ENCODE measurements at regions not wholly inside any gene's neighbourhood (a gene's known extent, or its start where the extent isn't known, plus 50 kb on each side); places are given as distances from the start of the nearest gene placed in this dataset.

- no peak for DNase-seq
Measured at GRCh38 chr6:71126506-71126905, 162.1 kb upstream of the OGFRL1 start.

- no peak for DNase-seq
Measured at GRCh38 chr6:71127374-71127773, 161.2 kb upstream of the OGFRL1 start.

DNA sequence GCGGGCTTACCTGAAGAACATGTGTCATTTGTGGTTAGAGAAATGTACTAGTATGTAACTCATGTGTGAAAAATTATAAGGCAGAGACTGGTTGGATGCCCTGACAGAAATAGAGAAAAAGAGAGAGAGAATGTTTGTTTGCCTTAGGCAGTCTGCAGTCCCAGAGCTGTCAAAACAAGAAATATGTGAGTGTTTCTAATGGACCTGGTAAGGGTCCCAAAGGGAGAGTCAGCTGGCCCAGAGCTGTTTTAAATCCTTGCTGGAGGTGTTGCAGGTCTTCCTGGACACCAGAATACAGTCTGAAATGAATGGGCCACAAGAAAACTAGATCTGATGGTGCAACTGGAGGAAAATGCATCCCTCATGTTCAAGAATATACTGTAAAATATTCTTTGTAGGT is 158.3 kb upstream of the OGFRL1 start:
- DNase-seq = no peak

DNA sequence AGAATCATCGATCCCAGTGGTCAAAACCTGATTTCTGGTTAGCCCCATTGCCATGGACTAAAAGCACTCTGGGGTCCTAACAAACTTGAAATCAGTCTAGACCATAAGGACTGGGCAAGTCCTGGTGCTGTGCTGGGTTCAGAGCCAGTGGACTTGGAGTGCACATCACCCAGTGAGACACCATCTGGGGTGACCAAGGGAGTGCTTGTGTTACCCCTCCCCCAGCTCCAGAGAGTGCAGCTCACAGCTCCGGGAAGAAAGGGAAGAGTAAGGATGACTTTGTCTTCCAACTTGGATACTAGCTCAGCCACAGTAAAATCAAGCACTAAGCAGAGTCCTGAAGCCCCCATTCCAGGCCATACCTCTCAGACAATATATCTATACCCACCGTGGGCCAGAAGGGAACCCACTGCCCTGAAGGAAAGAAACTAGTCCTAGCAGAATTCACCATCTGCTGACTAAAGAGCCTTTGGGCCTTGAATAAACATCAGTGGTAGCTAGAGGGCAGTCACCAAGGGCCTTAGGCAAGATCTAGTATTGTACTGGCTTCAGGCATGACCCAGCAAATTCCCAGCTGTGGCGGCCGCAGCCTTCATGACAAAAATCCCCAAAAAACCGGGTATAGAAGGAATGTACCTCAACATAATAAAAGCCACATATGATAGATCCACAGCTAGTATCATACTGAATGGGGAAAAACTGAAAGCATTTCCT is 153.5 kb upstream of the OGFRL1 start:
- DNase-seq = no peak

- DNase-seq = no peak
Measured at GRCh38 chr6:71137973-71138372, 150.6 kb upstream of the OGFRL1 start.

- DNase-seq = no peak
Measured at GRCh38 chr6:71138376-71138775, 150.2 kb upstream of the OGFRL1 start.

DNA sequence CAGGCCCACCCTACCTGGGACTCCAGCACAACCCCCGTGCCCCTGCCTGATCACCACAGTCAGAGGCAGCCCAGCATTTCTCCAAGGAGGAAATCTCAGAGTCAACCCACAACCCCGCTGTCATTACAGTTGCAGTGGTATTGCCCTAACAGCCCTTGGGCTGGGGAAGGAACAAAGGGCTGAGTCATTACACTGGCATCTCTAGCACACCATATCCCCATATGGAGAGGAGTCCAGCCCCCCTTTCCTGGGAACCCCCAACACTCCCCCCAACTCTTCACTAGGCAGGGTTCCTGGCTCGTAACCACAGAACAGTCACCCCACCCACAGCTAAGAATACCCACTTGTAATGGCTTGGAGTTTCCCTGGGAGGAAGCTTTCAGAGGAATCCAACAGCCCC is 149.4 kb upstream of the OGFRL1 start:
- no peak for DNase-seq

- no peak for DNase-seq
Measured at GRCh38 chr6:71153755-71154325, 134.8 kb upstream of the OGFRL1 start.

DNA sequence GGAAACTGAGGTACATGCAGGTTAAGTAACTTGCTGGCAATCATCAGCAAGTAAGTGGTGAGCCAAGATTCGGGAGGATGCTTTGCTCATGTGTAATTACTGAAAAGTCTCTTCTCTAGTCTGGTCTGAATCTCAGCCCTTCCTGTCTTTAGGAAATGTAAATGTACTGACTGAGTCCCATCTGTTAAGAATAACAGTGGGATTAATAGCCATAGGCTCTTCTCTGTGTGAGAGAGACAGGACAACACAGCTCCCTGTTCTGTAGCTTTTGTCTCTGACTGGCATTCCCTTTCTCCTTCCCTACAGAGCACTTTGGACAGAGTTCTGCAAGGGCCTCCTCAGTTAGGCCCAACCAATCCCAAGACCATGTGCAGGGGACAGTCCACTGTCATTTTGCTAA is 131.3 kb upstream of the OGFRL1 start:
- no peak for DNase-seq

- no peak for DNase-seq
Measured at GRCh38 chr6:71164890-71165289, 123.7 kb upstream of the OGFRL1 start.

DNA sequence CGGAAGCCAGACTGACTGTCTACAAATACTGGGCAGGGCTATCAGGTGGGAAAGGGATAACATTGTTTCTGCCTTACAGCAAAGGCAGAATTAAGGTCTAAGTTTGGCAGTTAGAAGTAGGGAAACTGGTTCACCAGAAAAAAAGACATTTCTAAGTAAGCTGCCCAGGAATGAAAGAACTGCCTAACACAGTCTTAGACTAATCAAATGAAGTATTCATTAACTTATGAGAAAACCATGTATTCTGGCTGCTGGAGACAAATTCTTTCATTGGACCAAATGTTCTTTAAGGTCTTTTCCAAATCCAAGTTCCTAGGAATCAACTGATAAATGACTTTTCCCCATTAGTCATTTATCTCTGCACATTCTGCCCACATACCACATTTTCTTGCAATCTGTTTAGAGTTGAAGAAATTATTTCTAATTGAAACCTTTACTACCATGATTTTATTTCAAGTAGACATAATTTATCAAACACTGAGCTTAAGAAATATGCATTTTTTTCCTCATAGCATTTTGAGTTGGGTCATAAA is 120.3 kb upstream of the OGFRL1 start:
- no peak for DNase-seq

DNA sequence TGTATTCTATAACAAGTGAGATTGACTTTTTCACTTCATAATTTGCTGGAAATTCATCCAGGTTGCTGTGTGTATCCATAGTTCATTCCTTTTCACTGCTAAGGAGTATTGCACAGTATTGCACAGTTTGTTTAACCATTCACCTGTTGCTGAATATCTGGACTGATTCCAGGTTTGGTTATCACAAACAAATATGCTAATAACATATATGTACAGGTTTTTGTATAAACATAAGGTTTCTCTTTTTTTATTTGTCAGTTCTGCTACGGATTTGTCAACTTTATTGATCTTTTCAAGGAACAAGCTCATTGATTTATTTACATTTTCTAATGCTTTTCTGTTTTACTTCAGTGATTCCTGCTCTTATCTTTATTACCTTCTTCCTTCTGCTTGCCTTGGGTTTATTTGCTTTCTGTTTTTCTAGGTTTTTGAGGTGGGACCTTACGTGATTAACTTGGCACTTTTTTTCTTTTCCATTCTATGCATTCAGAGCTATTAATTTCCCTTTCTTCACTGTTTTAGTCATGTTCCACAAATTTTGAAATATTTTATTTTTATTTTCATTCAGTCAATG is 117.0 kb upstream of the OGFRL1 start:
- DNase-seq = no peak

- no peak for DNase-seq
Measured at GRCh38 chr6:71179249-71179885, 109.2 kb upstream of the OGFRL1 start.

DNA sequence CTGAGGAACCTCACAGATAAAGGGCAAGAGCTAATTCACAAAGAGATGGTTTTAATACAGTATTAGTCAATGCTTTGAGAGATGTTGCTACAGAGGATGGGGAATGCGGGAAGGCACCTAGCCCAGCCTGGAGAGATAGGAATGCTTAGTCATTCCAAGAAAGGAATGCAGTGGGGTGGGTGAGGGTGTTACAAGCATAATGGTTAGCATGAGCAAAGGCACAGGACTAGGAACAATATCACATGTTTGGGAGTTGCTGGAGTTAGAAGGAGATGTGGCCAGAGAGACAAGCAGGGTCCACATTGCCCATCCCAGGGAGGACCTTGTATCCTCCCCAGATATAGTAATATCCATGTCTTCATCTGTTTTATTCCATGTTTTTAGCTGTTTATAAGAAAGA is 107.0 kb upstream of the OGFRL1 start:
- no peak for DNase-seq

DNA sequence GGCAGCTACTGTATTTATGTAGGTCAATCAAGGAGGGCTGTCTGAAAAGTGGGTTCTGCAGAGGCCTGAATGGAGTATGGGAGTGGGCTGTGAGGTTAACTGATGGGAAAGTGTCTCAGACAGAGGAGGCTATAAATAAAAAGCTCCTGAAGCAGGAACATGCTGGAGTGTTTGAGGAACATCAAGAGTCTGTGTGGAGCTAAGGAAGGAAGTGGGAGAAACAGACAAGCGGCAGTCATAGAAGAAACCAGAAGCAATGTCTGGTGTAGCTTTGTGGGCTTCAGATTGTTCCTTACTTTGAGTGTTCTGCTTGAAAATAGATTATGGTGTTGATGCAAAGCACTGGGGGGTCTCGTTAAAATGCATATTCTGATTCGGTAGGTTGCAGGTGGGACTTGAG is 101.5 kb upstream of the OGFRL1 start:
- no peak for DNase-seq

DNA sequence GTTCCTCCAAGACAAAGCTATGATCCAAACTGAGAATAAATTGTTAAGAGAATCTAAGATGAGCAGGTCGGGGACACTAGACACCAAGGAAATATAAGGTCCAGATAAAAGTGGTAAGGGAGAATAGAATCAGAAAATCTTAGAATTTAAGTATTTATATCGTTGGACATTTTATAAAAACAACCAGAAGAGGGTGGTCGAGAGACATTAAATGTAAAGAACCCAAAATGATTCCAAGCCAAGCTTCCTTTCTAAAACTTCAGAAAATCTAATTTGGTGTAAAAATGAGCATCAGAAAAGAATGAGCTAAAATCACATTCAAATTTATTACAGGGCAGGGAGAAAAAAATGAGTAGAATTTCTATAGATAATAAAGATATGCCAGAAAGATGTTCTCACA is 97.8 kb upstream of the OGFRL1 start:
- DNase-seq = peak in 1 of 2 donors; percentile 21

- no peak for DNase-seq
Measured at GRCh38 chr6:71194724-71195123, 93.9 kb upstream of the OGFRL1 start.

DNA sequence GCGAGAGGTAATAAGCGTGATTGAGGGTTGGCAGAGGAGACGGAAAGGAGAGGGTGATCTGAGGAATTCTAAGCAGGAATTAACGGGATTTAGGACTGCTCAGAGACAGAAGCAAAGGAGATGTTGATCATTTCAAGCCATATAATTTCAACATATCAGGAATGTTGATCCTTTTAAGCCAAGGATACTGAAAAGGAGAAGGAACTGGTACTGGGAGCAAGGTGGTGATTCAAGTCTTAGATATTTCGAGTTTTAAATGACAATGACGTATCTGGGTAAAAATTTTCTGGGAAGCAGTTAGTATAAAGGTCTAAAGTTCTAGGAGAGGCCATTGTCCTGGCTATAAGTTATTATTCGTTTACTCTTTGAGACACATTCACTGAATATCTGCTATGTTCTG is 91.3 kb upstream of the OGFRL1 start:
- DNase-seq = no peak

- no peak for DNase-seq
Measured at GRCh38 chr6:71197780-71198179, 90.8 kb upstream of the OGFRL1 start.

DNA sequence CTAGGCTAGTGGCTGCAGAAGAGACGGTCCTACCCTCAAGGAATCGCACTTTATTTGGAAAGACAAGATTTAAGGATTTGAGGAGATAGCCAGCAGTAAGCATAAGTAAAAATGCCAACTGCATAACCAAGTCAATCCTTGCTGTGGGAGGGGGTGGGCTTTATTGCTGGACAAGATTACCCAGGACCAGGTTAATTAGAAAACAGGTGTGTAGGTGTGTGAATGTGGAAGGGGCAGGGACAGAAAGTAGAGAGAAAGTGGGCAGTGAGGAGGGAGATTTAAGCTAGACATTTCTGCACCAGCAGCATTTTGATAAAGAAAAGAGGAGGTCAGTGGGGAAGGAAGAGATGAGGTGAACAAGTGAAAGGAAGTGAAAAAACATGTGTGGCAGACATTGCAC is 89.7 kb upstream of the OGFRL1 start:
- no peak for DNase-seq

- DNase-seq = no peak
Measured at GRCh38 chr6:71199736-71200135, 88.9 kb upstream of the OGFRL1 start.

- no peak for DNase-seq
Measured at GRCh38 chr6:71203206-71203605, 85.4 kb upstream of the OGFRL1 start.

GRCh38 chr6:71204741-71205140 is 83.9 kb upstream of the OGFRL1 start:
- DNase-seq = no peak

All from CD4-positive, alpha-beta T cell treated with Interleukin-1 beta for 1 hour (primary cell).